ENCODE measurements at regions not wholly inside any gene's neighbourhood (a gene's known extent, or its start where the extent isn't known, plus 50 kb on each side); places are given as distances from the start of the nearest gene placed in this dataset.

- intact Hi-C loops (cut with micrococcal nuclease) = no loop called here
These were observed 358.2 kb downstream of the HAPSTR1 start for GRCh38 chr16:9449597-9449996.

- intact Hi-C loops (cut with micrococcal nuclease) = no loop called here
These were observed 365.8 kb downstream of the HAPSTR1 start for GRCh38 chr16:9457215-9457614.

- intact Hi-C loops (cut with micrococcal nuclease) = no loop called here
These were observed 367.4 kb downstream of the HAPSTR1 start for GRCh38 chr16:9458816-9459215.

GRCh38 chr16:9462984-9463383 lies 371.5 kb downstream of the HAPSTR1 start:
- intact Hi-C loops (cut with micrococcal nuclease) = no loop called here

GRCh38 chr16:9463461-9463860 lies 372.0 kb downstream of the HAPSTR1 start:
- intact Hi-C loops (cut with micrococcal nuclease) = no loop called here

GRCh38 chr16:9465161-9465560 lies 373.7 kb downstream of the HAPSTR1 start:
- intact Hi-C loops (cut with micrococcal nuclease) = no loop called here

- intact Hi-C loops (cut with micrococcal nuclease) = no loop called here
These were observed 378.1 kb downstream of the HAPSTR1 start for GRCh38 chr16:9469512-9469911.

- intact Hi-C loops (cut with micrococcal nuclease) = no loop called here
These were observed 385.3 kb downstream of the HAPSTR1 start for GRCh38 chr16:9476744-9477143.

GRCh38 chr16:9479008-9479407 lies 387.6 kb downstream of the HAPSTR1 start:
- intact Hi-C loops (cut with micrococcal nuclease) = no loop called here

- intact Hi-C loops (cut with micrococcal nuclease) = no loop called here
These were observed 389.1 kb downstream of the HAPSTR1 start for GRCh38 chr16:9480503-9480902.

- intact Hi-C loops (cut with micrococcal nuclease) = no loop called here
These were observed 390.6 kb downstream of the HAPSTR1 start for GRCh38 chr16:9481747-9482730.

GRCh38 chr16:9484426-9484825 lies 393.0 kb downstream of the HAPSTR1 start:
- intact Hi-C loops (cut with micrococcal nuclease) = no loop called here

- intact Hi-C loops (cut with micrococcal nuclease) = no loop called here
These were observed 393.4 kb downstream of the HAPSTR1 start for GRCh38 chr16:9484881-9485280.

GRCh38 chr16:9489835-9490467 lies 398.5 kb downstream of the HAPSTR1 start:
- intact Hi-C loops (cut with micrococcal nuclease) = no loop called here

GRCh38 chr16:9495824-9496223 lies 404.4 kb downstream of the HAPSTR1 start:
- intact Hi-C loops (cut with micrococcal nuclease) = no loop called here

- intact Hi-C loops (cut with micrococcal nuclease) = no loop called here
These were observed 406.3 kb downstream of the HAPSTR1 start for GRCh38 chr16:9497750-9498149.

GRCh38 chr16:9499941-9500593 lies 408.6 kb downstream of the HAPSTR1 start:
- intact Hi-C loops (cut with micrococcal nuclease) = no loop called here

GRCh38 chr16:9500872-9501271 lies 409.4 kb downstream of the HAPSTR1 start:
- intact Hi-C loops (cut with micrococcal nuclease) = no loop called here

GRCh38 chr16:9503251-9503984 lies 412.0 kb downstream of the HAPSTR1 start:
- intact Hi-C loops (cut with micrococcal nuclease) = no loop called here

GRCh38 chr16:9508328-9508936 lies 417.0 kb downstream of the HAPSTR1 start:
- intact Hi-C loops (cut with micrococcal nuclease) = no loop called here

- intact Hi-C loops (cut with micrococcal nuclease) = no loop called here
These were observed 418.2 kb downstream of the HAPSTR1 start for GRCh38 chr16:9509663-9510062.
